A673 (cell line): ENCODE measurements at regions not wholly inside any gene's neighbourhood (a gene's known extent, or its start where the extent isn't known, plus 50 kb on each side); places are given as distances from the start of the nearest gene placed in this dataset.

Experiments used
- BruUV-seq: library from RNA; stranded (reverse); fragments of 400-500 nt; replicated peaks from 2 replicates; lab custom pipeline; 2021; lab: Mats Ljungman, UMichigan
- CTCF ChIA-PET: fragments of 300-600 bp; sonication (Branson Sonifier 250); formaldehyde crosslinking; loops from one replicate; lab custom pipeline; 2022; ENCODE audit warnings: antibody characterized with exemption; lab: Charles Lee
- POLR2A ChIA-PET: fragments of 300-600 bp; sonication (Branson Sonifier 250); formaldehyde crosslinking; loops from one replicate; lab custom pipeline; 2022; ENCODE audit warnings: antibody characterized with exemption; ENCODE audit not compliant: low non-redundant PET; lab: Charles Lee
- DNase-seq: peaks from one replicate; pipeline ENCODE4 v3.0.0-alpha.2; 2015; ENCODE audit warnings: low spot score
- H3K27ac ChIP-seq: fragments of 200-600 bp; sonication (generic); 2 replicates; pipeline ENCODE4 v1.5.1; 2016; ENCODE audit warnings: mixed run types, low read depth, mild to moderate bottlenecking, mixed read lengths, antibody characterized with exemption, low read length; ENCODE audit not compliant: poor library complexity, severe bottlenecking
- H3K27me3 ChIP-seq: fragments of 200-600 bp; sonication (generic); replicated peaks from 2 replicates; pipeline ENCODE4 v1.6.1; 2017; ENCODE audit warnings: mixed run types, low read depth, mild to moderate bottlenecking, mixed read lengths, antibody characterized with exemption, low read length; ENCODE audit not compliant: insufficient read depth, poor library complexity
- H3K36me3 ChIP-seq: fragments of 200-600 bp; sonication (generic); 2 replicates; pipeline ENCODE4 v1.6.1; 2016; ENCODE audit warnings: mixed run types, mild to moderate bottlenecking, mixed read lengths, antibody characterized with exemption, low read length; ENCODE audit not compliant: insufficient read depth, poor library complexity, severe bottlenecking
- H3K4me1 ChIP-seq: fragments of 200-600 bp; sonication (generic); 2 replicates; pipeline ENCODE4 v1.6.1; 2017; ENCODE audit warnings: mixed run types, mild to moderate bottlenecking, mixed read lengths, antibody characterized with exemption, low read length; ENCODE audit not compliant: insufficient read depth, poor library complexity, severe bottlenecking
- H3K4me3 ChIP-seq: fragments of 200-600 bp; sonication (generic); 2 replicates; pipeline ENCODE4 v1.5.1; 2016; ENCODE audit warnings: low read depth, mixed run types, mild to moderate bottlenecking, mixed read lengths, low read length; ENCODE audit not compliant: poor library complexity, severe bottlenecking
- H3K9me3 ChIP-seq: fragments of 200-600 bp; sonication (generic); 2 replicates; pipeline ENCODE4 v1.6.1; 2016; ENCODE audit warnings: mixed run types, low read depth, mild to moderate bottlenecking, mixed read lengths, antibody characterized with exemption, low read length; ENCODE audit not compliant: poor library complexity, severe bottlenecking
- CTCF ChIP-seq: fragments of 300-800, 200-600 bp; sonication (generic); conservative IDR thresholded peaks from 2 replicates; pipeline ENCODE4 v1.5.1; 2017; ENCODE audit warnings: low read depth, mild to moderate bottlenecking, antibody characterized with exemption, low read length, moderate library complexity, mixed read lengths
- EZH2 ChIP-seq: fragments of 200-600 bp; sonication (generic); IDR thresholded peaks from 2 replicates; pipeline ENCODE4 v1.6.1; 2017; ENCODE audit warnings: borderline replicate concordance, low read depth, mild to moderate bottlenecking, mixed read lengths, antibody characterized with exemption, low read length; ENCODE audit not compliant: poor library complexity, severe bottlenecking
- intact Hi-C: fragments of 100-400 bp; cut with micrococcal nuclease; formaldehyde crosslinking; loops from one replicate; pipeline ENCODE4 v1.10.0; 2022; ENCODE audit not compliant: unreplicated experiment

GRCh38 chr21:23861911-23862504 is 1745.3 kb downstream of the MRPL39 start:
- Histone ChIP-seq H3K27me3 (no peaks in the 10 kb centered on the region), H3K4me3 (no peak overlapping the region), H3K4me1 (no peaks in the 10 kb centered on the region), H3K36me3 (no peaks in the 10 kb centered on the region), H3K27ac (no peak overlapping the region), H3K9me3 (peaks cover 3% of the 10 kb centered on the region)
- TF ChIP-seq EZH2 (no peak), CTCF (no peak)
- intact Hi-C loops = no loop called here
- BruUV-seq = no TSS peak
- POLR2A ChIA-PET = no interaction called here
- CTCF ChIA-PET = no interaction called here
- no peak for DNase-seq

GRCh38 chr21:23858878-23859277 is 1748.4 kb downstream of the MRPL39 start:
- intact Hi-C loops = loop anchor here (10.0 kb wide), 1 partner anchor 1526 kb away; no protein-coding TSS in a partner anchor
- Histone ChIP-seq H3K27ac (no peak overlapping the region), H3K36me3 (no peaks in the 10 kb centered on the region), H3K4me1 (no peaks in the 10 kb centered on the region), H3K4me3 (no peak overlapping the region), H3K9me3 (peaks cover 3% of the 10 kb centered on the region), H3K27me3 (no peaks in the 10 kb centered on the region)
- no TSS peak for BruUV-seq
- ChIA-PET CTCF (no interaction called here), POLR2A (no interaction called here)
- no peak for DNase-seq
- TF ChIP-seq EZH2 = no peak

- ChIA-PET CTCF (no interaction called here), POLR2A (no interaction called here)
- H3K27ac ChIP-seq = no peak overlapping the region
- H3K4me1 ChIP-seq = no peaks in the 10 kb centered on the region
- no peaks in the 10 kb centered on the region for H3K36me3 ChIP-seq
- no peaks in the 10 kb centered on the region for H3K27me3 ChIP-seq
- DNase-seq = peak; percentile 2
- H3K9me3 ChIP-seq = peaks cover 6% of the 10 kb centered on the region
- H3K4me3 ChIP-seq = no peak overlapping the region
- no TSS peak for BruUV-seq
- TF ChIP-seq CTCF (peak; percentile 49), EZH2 (no peak)
- intact Hi-C loops = loop anchor here (10.0 kb wide), 1 partner anchor 1531 kb away; no protein-coding TSS in a partner anchor
Observed at GRCh38 chr21:23853796-23854379, 1753.4 kb downstream of the MRPL39 start.

GRCh38 chr21:23837564-23837963 is 1769.7 kb downstream of the MRPL39 start:
- CTCF ChIA-PET = no interaction called here
- no TSS peak for BruUV-seq
- Histone ChIP-seq H3K36me3 (no peaks in the 10 kb centered on the region), H3K4me3 (no peak overlapping the region), H3K4me1 (no peaks in the 10 kb centered on the region), H3K27me3 (no peaks in the 10 kb centered on the region), H3K27ac (no peak overlapping the region), H3K9me3 (peaks cover 17% of the 10 kb centered on the region)
- TF ChIP-seq EZH2 (no peak), CTCF (no peak)
- intact Hi-C loops = no loop called here
- no peak for DNase-seq
- POLR2A ChIA-PET = no interaction called here
